HEK293 (cell line): ENCODE measurements at regions not wholly inside any gene's neighbourhood (a gene's known extent, or its start where the extent isn't known, plus 50 kb on each side); places are given as distances from the start of the nearest gene placed in this dataset.

ENCODE experiments used
- CTCF ChIP-seq: fragments of 450-650 bp; formaldehyde crosslinking; IDR thresholded peaks from 2 replicates; pipeline ENCODE4 v1.5.1; 2016; ENCODE audit warnings: missing biosample characterization, missing genetic modification characterization
- ZNF350 ChIP-seq: fragments of 450-650 bp; formaldehyde crosslinking; IDR thresholded peaks from 2 replicates; pipeline ENCODE4 v1.5.0; 2017; ENCODE audit warnings: missing biosample characterization, mild to moderate bottlenecking, missing genetic modification characterization
- ZNF785 ChIP-seq: fragments of 450-650 bp; formaldehyde crosslinking; IDR thresholded peaks from 2 replicates; pipeline ENCODE4 v1.5.1; 2016; ENCODE audit warnings: missing biosample characterization, missing genetic modification characterization

GRCh38 chr2:49804111-49804510, 649.8 kb upstream of the FSHR start:
- TF ChIP-seq CTCF (tag by site-specific recombination), result no peak
- no peak for TF ChIP-seq ZNF785 (tag by site-specific recombination)
- no peak for TF ChIP-seq ZNF350 (tag by site-specific recombination)
